GDM1 (cell line): ENCODE measurements at regions not wholly inside any gene's neighbourhood (a gene's known extent, or its start where the extent isn't known, plus 50 kb on each side); places are given as distances from the start of the nearest gene placed in this dataset.
"Not testable (repeated sequence)": the region's sequence is repeated elsewhere in the genome, so short reads cannot be mapped to it uniquely, and the experiment has no call there.

Source experiments
- DNase-seq: peaks from one replicate; lab custom pipeline; 2025; lab: John Stamatoyannopoulos, UW

GRCh38 chr6:168851460-168852375 lies 401.9 kb downstream of the THBS2 start:
- DNase-seq: no peak

- not testable (repeated sequence) for DNase-seq
These were observed 403.5 kb downstream of the THBS2 start for GRCh38 chr6:168850027-168850736.

GRCh38 chr6:168849459-168849858 lies 404.2 kb downstream of the THBS2 start:
- DNase-seq: no peak

DNA sequence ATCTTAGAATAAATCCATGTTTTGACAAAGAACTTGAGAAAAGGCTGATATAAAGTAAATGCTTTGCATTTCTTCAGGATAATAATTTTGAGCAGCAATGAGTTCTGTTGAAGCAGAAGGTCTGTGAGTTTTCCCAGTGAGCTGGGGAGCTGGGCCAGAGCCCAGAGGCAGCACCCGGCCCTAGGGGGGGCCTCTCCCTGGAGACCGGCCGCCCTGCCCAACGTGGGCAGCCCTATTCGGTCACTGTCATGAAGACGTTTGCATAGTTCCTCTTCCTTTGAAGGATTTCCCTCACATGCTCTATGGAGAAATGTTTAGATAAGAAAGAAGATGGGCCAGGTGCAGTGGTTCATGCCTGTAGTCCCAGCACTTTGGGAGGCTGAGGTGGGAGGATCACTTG lies 404.8 kb downstream of the THBS2 start:
- no peak for DNase-seq

DNA sequence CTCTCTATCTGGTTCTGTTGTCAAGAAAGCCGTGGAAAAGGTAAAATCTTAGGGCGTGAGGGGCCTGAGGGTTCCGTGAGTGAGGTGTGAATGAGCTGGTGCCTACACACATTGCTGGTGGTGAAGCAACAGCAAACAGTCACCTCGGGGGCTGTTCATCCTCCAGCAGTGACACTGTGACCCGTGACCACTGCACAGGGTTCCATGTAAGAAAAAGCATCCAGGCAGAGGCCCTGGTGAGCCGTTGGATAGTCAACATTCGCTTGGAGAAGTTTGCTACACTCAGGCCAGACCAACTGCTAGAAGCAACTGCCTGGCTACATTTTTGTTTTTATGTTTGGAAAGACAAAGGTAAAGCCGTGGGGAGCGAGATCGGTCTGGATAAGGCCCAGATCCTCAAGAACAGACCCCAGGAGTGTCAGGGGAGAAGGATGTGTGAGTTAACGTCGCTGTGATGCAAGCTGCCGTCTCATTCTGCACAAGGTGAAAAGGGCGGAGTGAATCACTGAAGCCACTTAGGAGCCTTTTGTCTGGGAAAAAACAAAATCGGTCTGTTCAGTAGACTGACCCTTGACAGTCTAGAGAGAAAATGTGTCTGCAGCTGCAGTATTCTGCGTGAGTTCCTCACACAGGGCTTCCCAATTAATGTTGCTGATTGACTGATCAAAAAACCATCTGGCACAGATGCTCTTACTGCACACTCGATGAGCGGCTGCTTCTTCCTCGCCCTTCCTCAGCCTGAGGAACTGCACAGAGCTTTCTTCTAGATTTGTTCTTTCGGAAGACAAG lies 404.0 kb downstream of the SMOC2 start:
- DNase-seq: no peak

GRCh38 chr6:168842632-168843212 lies 401.7 kb downstream of the SMOC2 start:
- DNase-seq: not testable (repeated sequence)

DNA sequence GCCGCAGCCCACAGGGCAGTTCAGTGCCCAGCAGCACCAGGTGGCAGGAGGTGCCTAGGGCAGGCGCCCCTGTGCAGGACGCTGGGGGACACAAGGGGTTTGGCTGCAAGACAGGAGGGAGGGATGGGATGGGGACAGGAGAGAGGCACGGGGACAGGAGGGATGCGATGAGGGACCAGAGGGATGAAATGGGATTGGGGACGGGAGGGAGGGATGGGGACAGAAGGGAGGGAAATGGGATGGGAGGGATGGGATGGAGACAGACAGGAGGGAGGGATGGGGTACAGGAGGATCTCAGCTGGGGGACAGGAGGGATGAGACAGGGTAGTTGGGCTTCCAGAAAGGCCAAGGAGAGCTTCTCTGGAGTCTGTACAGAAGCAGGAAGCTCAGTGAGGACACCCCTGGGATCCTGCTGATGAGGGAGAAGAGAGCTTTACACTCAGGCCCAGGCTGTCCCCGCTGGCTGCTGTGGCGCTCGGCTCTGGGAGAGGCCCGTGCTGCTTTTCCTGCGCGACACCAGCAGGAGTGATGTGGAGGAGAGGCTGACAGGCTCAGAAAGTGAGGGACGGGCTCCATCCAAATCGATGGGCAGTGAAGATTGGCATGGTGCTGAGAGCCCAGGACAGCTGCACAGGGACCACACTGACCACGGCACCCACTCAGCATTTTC lies 400.8 kb downstream of the SMOC2 start:
- DNase-seq: no peak

DNA sequence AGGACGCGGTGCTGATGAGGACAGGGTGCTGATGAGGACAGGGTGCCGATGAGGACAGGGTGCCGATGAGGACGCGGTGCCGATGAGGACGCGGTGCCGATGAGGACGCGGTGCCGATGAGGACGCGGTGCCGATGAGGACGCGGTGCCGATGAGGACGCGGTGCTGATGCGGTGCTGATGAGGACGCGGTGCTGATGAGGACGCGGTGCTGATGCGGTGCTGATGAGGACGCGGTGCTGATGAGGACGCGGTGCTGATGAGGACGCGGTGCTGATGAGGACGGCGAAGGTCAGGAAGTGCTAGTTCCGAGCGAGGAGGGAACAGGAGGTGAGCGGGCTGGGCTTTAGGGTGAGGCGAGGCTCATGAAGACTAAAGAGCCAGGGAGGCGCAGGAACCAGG lies 399.9 kb downstream of the SMOC2 start:
- not testable (repeated sequence) for DNase-seq

DNA sequence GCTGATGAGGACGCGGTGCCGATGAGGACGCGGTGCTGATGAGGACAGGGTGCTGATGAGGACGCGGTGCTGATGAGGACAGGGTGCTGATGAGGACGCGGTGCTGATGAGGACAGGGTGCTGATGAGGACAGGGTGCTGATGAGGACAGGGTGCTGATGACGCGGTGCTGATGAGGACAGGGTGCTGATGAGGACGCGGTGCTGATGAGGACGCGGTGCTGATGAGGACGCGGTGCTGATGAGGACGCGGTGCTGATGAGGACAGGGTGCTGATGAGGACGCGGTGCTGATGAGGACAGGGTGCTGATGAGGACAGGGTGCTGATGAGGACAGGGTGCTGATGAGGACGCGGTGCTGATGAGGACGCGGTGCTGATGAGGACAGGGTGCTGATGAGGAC lies 399.3 kb downstream of the SMOC2 start:
- DNase-seq: not testable (repeated sequence)

- DNase-seq: no peak
These were observed 397.0 kb downstream of the SMOC2 start for GRCh38 chr6:168838037-168838399.

- DNase-seq: no peak
These were observed 396.5 kb downstream of the SMOC2 start for GRCh38 chr6:168837254-168838036.

DNA sequence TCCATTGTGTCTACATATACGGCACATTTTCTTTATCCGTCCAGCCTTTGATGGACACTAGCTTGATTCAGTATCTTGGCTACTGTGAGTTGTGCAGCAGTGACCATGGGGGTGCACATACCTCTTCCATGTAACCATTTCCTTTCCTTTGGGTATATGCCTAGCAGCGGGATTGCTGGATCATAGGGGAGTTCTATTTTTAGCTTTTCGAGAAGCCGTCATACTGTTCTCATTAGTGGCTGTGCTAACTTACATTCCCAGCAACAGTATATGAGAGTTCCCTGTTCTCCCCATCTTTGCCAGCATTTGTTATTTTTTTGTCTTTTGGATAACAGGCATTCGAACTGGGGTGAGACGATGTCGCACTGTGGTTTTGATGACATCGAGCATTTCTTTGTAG lies 395.0 kb downstream of the SMOC2 start:
- no peak for DNase-seq

GRCh38 chr6:168834801-168835200 lies 393.8 kb downstream of the SMOC2 start:
- DNase-seq: no peak

GRCh38 chr6:168834042-168834587 lies 393.1 kb downstream of the SMOC2 start:
- DNase-seq: no peak

- DNase-seq: no peak
These were observed 387.8 kb downstream of the SMOC2 start for GRCh38 chr6:168828800-168829199.

GRCh38 chr6:168828035-168828434 lies 387.1 kb downstream of the SMOC2 start:
- no peak for DNase-seq

GRCh38 chr6:168827586-168827871 lies 386.5 kb downstream of the SMOC2 start:
- no peak for DNase-seq

- no peak for DNase-seq
These were observed 386.0 kb downstream of the SMOC2 start for GRCh38 chr6:168826726-168827585.

GRCh38 chr6:168826078-168826390 lies 385.1 kb downstream of the SMOC2 start:
- no peak for DNase-seq
